Bronchial epithelial cell (primary cell): ENCODE measurements at regions not wholly inside any gene's neighbourhood (a gene's known extent, or its start where the extent isn't known, plus 50 kb on each side); places are given as distances from the start of the nearest gene placed in this dataset.

ENCODE experiments used
- DNase-seq: peaks from one replicate; pipeline ENCODE4 v3.0.0-alpha.2; 2010; ENCODE audit warnings: low read depth
- FAIRE-seq: peaks from 2 replicates; lab custom pipeline; 2011; peaks lifted over from hg19 to GRCh38; lab: Jason Lieb, UNC
- H3K27me3 ChIP-seq: 2 replicates; pipeline ENCODE4 v1.5.1; 2011; ENCODE audit warnings: low read length; ENCODE audit not compliant: control insufficient read depth, insufficient read depth
- H3K36me3 ChIP-seq: 2 replicates; pipeline ENCODE4 v1.5.1; 2011; ENCODE audit warnings: low read length; ENCODE audit not compliant: control insufficient read depth, insufficient read depth
- H3K4me3 ChIP-seq: 2 replicates; pipeline ENCODE4 v1.5.1; 2011; ENCODE audit warnings: mild to moderate bottlenecking, low read depth, low read length, control low read depth
- CTCF ChIP-seq: IDR thresholded peaks from 2 replicates; pipeline ENCODE4 v1.5.1; 2011; ENCODE audit warnings: mild to moderate bottlenecking, moderate library complexity, low read length, control low read depth, inconsistent platforms; ENCODE audit not compliant: insufficient read depth, severe bottlenecking

DNA sequence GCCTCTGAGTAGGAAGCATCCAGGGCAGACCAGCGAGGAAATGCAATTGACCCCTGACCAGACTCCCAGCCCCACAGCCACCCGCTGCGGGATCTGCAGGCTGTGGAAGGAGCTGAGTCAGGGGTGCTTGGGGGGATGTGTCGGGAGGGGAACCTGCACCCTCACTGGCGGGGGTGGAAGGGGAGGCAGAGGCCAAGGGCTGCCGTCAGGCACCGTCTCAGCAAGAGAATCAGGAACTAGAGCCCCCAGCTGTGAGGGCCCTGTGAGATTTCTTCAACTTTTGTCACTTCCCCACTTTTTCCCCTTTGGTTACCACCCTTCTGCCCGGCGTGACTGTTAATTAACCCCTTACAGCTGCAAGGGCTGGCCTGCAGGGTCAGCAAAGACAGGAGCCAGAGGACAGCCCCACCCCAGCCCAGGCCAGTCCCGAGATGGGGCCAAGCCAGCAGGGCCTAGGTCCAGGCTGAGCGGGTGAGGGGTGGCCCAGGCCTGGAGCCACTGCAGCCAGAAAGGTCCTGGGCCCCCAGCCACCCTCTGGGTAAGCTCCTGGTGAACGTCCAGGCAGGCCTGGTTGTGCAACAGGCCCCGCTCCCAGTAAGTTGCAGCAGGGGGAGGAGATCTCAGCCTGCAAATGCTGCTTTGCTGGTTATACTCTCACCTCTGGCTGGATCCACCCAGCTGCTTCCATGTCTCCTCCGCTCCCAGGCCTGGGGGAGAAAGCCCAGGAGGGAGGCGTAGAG is 147.0 kb upstream of the ID2 start:
- no peak overlapping the region for H3K4me3 ChIP-seq
- no peak for FAIRE-seq
- no peak for DNase-seq

DNA sequence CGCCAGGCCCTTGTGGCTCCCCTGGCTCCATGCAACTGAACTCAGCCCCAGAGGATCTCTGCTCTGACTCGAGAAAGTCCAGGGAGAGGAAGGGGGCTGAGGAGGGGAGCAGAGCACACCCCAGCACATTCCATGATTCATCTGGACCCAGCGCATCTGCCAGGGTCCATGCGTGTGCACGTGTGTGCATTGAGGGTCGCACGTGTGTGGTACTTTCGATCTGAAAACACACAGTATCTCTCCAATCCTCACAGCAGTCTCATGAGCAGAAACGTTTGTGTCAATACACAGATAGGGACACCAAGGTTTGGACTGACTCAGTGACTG is 146.4 kb upstream of the ID2 start:
- FAIRE-seq (no peak), DNase-seq (no peak)
- no peaks in the 10 kb centered on the region for H3K36me3 ChIP-seq
- no peaks in the 10 kb centered on the region for H3K27me3 ChIP-seq
- no peak for TF ChIP-seq CTCF
- no peak overlapping the region for H3K4me3 ChIP-seq

More for the DNA sequence above, 147.0 kb upstream of the ID2 start:
- Histone ChIP-seq H3K36me3 (no peaks in the 10 kb centered on the region), H3K27me3 (no peaks in the 10 kb centered on the region)
- TF ChIP-seq CTCF = no peak

DNA sequence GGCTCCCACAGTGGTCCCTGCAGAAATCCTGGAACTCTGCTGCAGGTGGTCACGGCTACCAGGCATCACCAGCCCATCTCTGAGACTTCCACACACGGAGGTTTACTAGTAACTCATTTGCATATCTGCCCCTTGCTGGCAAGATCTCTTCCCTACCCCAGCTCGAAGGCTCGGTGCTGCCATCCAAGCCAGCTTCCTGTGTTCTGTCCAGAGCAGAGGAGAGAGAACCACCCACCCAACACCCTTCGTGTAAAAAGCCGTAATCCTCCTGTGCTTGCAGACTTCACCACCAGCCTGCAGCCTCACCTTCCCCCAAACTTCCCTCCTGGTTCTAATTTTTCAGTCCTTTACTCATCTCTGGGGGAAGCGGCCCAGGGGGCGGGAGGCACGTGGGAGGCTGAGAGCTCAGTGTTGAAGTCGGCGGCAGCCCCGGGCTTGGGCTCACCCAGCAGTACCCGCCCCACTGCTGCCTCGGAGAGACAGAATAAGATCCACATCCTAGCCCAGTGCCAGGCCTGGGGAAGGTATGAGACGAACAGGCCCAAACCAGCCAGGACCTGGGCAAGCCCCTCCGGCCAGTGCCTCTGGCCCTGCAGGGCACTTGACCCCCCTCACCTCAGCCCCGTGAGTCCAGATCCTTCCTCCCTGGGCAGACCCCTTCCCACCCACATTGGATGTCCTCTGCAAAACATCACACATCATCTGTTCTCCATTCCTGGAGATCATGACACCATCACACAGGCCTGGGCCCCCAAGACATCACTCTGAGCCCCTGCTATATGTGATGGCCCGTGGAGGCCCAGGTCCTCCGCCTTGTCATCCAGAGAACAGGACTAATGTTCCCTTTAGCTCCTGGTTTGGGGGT is 145.8 kb upstream of the ID2 start:
- no peaks in the 10 kb centered on the region for H3K27me3 ChIP-seq
- no peak for FAIRE-seq

GRCh38 chr2:8536686-8537561 is 144.9 kb upstream of the ID2 start:
- H3K4me3 ChIP-seq = no peak overlapping the region
- TF ChIP-seq CTCF = no peak
- FAIRE-seq (no peak), DNase-seq (no peak)
- H3K27me3 ChIP-seq = no peaks in the 10 kb centered on the region
- no peaks in the 10 kb centered on the region for H3K36me3 ChIP-seq

More for the DNA sequence above, 145.8 kb upstream of the ID2 start:
- Histone ChIP-seq H3K36me3 (no peaks in the 10 kb centered on the region), H3K4me3 (no peak overlapping the region)
- no peak for TF ChIP-seq CTCF
- DNase-seq = no peak

- TF ChIP-seq CTCF = no peak
- DNase-seq (no peak), FAIRE-seq (no peak)
- no peaks in the 10 kb centered on the region for H3K27me3 ChIP-seq
- no peak overlapping the region for H3K4me3 ChIP-seq
- H3K36me3 ChIP-seq = no peaks in the 10 kb centered on the region
Observed at GRCh38 chr2:8537562-8538155, 144.2 kb upstream of the ID2 start.
